Panc1 (cell line): ENCODE measurements at regions not wholly inside any gene's neighbourhood (a gene's known extent, or its start where the extent isn't known, plus 50 kb on each side); places are given as distances from the start of the nearest gene placed in this dataset.

Source experiments
- ATAC-seq: fragments of 200-7000 bp; cut with Tn5 transposase; 2 replicates; pipeline ENCODE4 v1.9.1; 2020; ENCODE audit warnings: mild to moderate bottlenecking, moderate library complexity
- BruUV-seq: library from RNA; stranded (reverse); fragments of 400-500 nt; replicated peaks from 2 replicates; lab custom pipeline; 2021; lab: Mats Ljungman, UMichigan
- CTCF ChIA-PET: fragments of 300-600 bp; sonication (Branson Sonifier 250); formaldehyde crosslinking; loops from one replicate; lab custom pipeline; 2022; ENCODE audit warnings: antibody characterized with exemption; lab: Charles Lee
- POLR2A ChIA-PET: fragments of 300-600 bp; sonication (Branson Sonifier 250); formaldehyde crosslinking; loops from one replicate; lab custom pipeline; 2022; ENCODE audit warnings: antibody characterized with exemption; lab: Charles Lee
- DNase-seq: peaks from one replicate; pipeline ENCODE4 v3.0.0-alpha.2; 2010; ENCODE audit warnings: low read depth, low spot score
- H3K27ac ChIP-seq: 2 replicates; pipeline ENCODE4 v1.5.1; 2011; ENCODE audit warnings: mild to moderate bottlenecking, low read length, inconsistent platforms
- H3K27me3 ChIP-seq: fragments of 200-500 bp; sonication (Bioruptor generic); 2 replicates; pipeline ENCODE4 v1.6.0; 2014; ENCODE audit warnings: low read length, inconsistent platforms; ENCODE audit not compliant: control insufficient read depth, insufficient read depth
- H3K36me3 ChIP-seq: fragments of 200-500 bp; sonication (Bioruptor generic); 2 replicates; pipeline ENCODE4 v1.5.1; 2014; ENCODE audit warnings: inconsistent platforms, mild to moderate bottlenecking, low read length, moderate library complexity; ENCODE audit not compliant: control insufficient read depth, insufficient read depth
- H3K4me1 ChIP-seq: 2 replicates; pipeline ENCODE4 v1.5.1; 2011; ENCODE audit warnings: inconsistent platforms, mild to moderate bottlenecking, low read length, moderate library complexity; ENCODE audit not compliant: control insufficient read depth, insufficient read depth
- H3K4me3 ChIP-seq, 2 experiments: 2 replicates each; pipeline ENCODE4 v1.5.1; 2011 to 2012; ENCODE audit warnings: low read depth in 2 of 2, low read length in 2 of 2, mild to moderate bottlenecking in 2 of 2, inconsistent platforms in 1 of 2, moderate library complexity in 1 of 2
- H3K9me3 ChIP-seq: fragments of 200-500 bp; sonication (Bioruptor generic); 2 replicates; pipeline ENCODE4 v1.5.1; 2014; ENCODE audit warnings: low read depth, mild to moderate bottlenecking, inconsistent platforms, low read length, moderate library complexity; ENCODE audit not compliant: control insufficient read depth, insufficient read depth
- POLR2AphosphoS5 ChIP-seq: IDR thresholded peaks from 2 replicates; pipeline ENCODE4 v1.6.1; 2012; ENCODE audit warnings: mild to moderate bottlenecking, low read depth, low read length, moderate library complexity
- SIN3A ChIP-seq: IDR thresholded peaks from 2 replicates; pipeline ENCODE4 v1.6.1; 2012; ENCODE audit warnings: low read depth, mild to moderate bottlenecking, low read length, moderate library complexity, borderline replicate concordance; ENCODE audit not compliant: insufficient read depth
- TCF7L2 ChIP-seq: IDR thresholded peaks from 2 replicates; pipeline ENCODE4 v1.6.1; 2011; ENCODE audit warnings: mild to moderate bottlenecking, low read depth, low read length, inconsistent platforms
- in situ Hi-C: cut with HindIII; loops from 2 replicates; pipeline ENCODE4 v1.10.0; 2016; ENCODE audit warnings: low sequenced_read_pairs, low pct_unique_long_range_greater_than_20kb
- intact Hi-C: fragments of 100-400 bp; cut with micrococcal nuclease; formaldehyde crosslinking; loops from one replicate; pipeline ENCODE4 v1.10.0; 2022; ENCODE audit not compliant: unreplicated experiment
- TF ChIP-seq, protein P1 (sequence below): fragments of 450-650 bp; IDR thresholded peaks from 2 replicates; pipeline ENCODE4 v1.5.1; 2017; ENCODE audit warnings: mild to moderate bottlenecking
- TF ChIP-seq, protein P2 (sequence below), 2 experiments: IDR thresholded peaks; 2 replicates each; pipeline ENCODE4 v1.6.1; 2011 to 2012; ENCODE audit warnings: low read depth in 2 of 2, control low read depth in 1 of 2, low read length in 1 of 2, mild to moderate bottlenecking in 1 of 2, moderate library complexity in 1 of 2; ENCODE audit not compliant: insufficient read depth in 1 of 2

DNA sequence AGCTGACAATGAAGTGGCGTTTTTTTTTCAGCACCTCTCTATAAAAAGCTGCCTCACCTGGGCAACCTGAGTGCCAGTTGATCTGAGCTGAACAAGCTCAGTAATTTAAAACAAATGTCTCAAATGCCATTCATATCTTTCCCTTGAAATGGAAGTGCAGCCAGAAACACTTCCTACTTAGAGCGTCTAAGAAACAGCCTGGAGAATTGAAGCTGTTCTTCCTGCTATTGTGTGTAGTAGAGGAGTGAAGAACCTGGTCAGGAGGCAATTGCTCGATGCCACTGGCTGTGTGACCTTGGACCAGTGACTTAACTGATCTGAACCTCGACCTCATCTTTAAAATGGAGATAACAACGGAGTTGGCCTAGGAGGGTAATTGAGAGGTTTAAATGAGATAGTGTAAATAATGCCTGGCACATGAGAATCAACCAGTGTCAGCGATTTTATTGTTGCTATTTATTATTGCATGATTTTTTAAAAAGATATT is 95.4 kb upstream of the FOXQ1 start:
- no peak overlapping the region for H3K4me3 ChIP-seq
- no peaks in the 10 kb centered on the region for H3K9me3 ChIP-seq
- ATAC-seq (no peak), DNase-seq (no peak)
- BruUV-seq = no TSS peak
- ChIA-PET CTCF (interaction anchor here (0.6 kb wide), 1 partner anchor 205 kb away, joined by 5 read pairs; no protein-coding TSS in a partner anchor), POLR2A (no interaction called here)
- TF ChIP-seq POLR2AphosphoS5 (no peak), TCF7L2 (no peak), SIN3A (no peak)
- TF ChIP-seq, protein P1, sequence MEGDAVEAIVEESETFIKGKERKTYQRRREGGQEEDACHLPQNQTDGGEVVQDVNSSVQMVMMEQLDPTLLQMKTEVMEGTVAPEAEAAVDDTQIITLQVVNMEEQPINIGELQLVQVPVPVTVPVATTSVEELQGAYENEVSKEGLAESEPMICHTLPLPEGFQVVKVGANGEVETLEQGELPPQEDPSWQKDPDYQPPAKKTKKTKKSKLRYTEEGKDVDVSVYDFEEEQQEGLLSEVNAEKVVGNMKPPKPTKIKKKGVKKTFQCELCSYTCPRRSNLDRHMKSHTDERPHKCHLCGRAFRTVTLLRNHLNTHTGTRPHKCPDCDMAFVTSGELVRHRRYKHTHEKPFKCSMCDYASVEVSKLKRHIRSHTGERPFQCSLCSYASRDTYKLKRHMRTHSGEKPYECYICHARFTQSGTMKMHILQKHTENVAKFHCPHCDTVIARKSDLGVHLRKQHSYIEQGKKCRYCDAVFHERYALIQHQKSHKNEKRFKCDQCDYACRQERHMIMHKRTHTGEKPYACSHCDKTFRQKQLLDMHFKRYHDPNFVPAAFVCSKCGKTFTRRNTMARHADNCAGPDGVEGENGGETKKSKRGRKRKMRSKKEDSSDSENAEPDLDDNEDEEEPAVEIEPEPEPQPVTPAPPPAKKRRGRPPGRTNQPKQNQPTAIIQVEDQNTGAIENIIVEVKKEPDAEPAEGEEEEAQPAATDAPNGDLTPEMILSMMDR = no peak
- TF ChIP-seq, protein P2, sequence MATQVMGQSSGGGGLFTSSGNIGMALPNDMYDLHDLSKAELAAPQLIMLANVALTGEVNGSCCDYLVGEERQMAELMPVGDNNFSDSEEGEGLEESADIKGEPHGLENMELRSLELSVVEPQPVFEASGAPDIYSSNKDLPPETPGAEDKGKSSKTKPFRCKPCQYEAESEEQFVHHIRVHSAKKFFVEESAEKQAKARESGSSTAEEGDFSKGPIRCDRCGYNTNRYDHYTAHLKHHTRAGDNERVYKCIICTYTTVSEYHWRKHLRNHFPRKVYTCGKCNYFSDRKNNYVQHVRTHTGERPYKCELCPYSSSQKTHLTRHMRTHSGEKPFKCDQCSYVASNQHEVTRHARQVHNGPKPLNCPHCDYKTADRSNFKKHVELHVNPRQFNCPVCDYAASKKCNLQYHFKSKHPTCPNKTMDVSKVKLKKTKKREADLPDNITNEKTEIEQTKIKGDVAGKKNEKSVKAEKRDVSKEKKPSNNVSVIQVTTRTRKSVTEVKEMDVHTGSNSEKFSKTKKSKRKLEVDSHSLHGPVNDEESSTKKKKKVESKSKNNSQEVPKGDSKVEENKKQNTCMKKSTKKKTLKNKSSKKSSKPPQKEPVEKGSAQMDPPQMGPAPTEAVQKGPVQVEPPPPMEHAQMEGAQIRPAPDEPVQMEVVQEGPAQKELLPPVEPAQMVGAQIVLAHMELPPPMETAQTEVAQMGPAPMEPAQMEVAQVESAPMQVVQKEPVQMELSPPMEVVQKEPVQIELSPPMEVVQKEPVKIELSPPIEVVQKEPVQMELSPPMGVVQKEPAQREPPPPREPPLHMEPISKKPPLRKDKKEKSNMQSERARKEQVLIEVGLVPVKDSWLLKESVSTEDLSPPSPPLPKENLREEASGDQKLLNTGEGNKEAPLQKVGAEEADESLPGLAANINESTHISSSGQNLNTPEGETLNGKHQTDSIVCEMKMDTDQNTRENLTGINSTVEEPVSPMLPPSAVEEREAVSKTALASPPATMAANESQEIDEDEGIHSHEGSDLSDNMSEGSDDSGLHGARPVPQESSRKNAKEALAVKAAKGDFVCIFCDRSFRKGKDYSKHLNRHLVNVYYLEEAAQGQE (IDR thresholded peaks at IDR 0.05; ENCODE audit: insufficient read depth in 1 of 2, low read depth in 2 of 2, low read length in 1 of 2) = no peak
- intact Hi-C loops = no loop called here
- H3K27ac ChIP-seq = no peak overlapping the region
- H3K36me3 ChIP-seq = no peaks in the 10 kb centered on the region
- in situ Hi-C loops = no loop called here
- no peaks in the 10 kb centered on the region for H3K27me3 ChIP-seq
- no peaks in the 10 kb centered on the region for H3K4me1 ChIP-seq

DNA sequence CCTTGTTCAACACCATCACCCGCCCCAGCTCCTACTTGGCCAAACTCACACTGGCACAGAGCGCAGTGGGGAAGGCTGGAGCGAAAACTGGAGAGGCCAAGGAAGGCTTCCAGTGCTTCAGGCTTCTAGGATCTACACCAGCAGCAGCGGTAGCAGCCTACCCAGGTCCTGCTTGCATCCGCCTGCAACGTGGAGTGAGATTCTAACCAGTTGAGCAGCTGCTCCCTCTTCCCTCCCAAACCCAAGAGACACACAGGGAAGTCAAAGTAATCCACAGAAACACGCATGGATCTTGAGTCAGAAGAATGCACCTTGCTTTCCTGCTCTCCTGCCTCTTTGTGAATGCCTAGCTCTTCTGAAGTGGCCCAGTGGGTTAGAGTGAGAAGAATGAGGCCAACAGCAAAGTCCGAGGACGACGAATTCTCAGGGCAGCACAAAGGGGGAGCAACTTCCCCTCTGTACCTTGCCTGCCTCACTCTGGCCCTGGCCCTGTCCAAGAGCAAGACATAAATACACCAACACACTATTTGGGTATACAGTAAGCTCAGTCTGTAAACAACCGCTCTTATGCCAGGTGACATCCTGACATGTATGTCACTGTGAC is 95.9 kb upstream of the FOXQ1 start:
- H3K36me3 ChIP-seq = no peaks in the 10 kb centered on the region
- DNase-seq = no peak
- in situ Hi-C loops = no loop called here
- intact Hi-C loops = no loop called here
- BruUV-seq = no TSS peak
- ChIA-PET POLR2A (no interaction called here), CTCF (interaction anchor here (0.6 kb wide), 1 partner anchor 206 kb away, joined by 5 read pairs; no protein-coding TSS in a partner anchor)
- TF ChIP-seq TCF7L2 = no peak
- TF ChIP-seq, protein P2 (IDR thresholded peaks at IDR 0.05; ENCODE audit: insufficient read depth in 1 of 2, low read depth in 2 of 2, low read length in 1 of 2) = no peak
- TF ChIP-seq, protein P1 = no peak
- no peak for TF ChIP-seq POLR2AphosphoS5
- no peak for TF ChIP-seq SIN3A
- H3K9me3 ChIP-seq = no peaks in the 10 kb centered on the region
- H3K27me3 ChIP-seq = no peaks in the 10 kb centered on the region
- H3K4me3 ChIP-seq = no peak overlapping the region
- no peak overlapping the region for H3K27ac ChIP-seq
- ATAC-seq = no peak
- H3K4me1 ChIP-seq = no peaks in the 10 kb centered on the region
